Fibroblast of peridontal ligament (primary cell): ENCODE measurements at regions not wholly inside any gene's neighbourhood (a gene's known extent, or its start where the extent isn't known, plus 50 kb on each side); places are given as distances from the start of the nearest gene placed in this dataset.

Source experiments
- DNase-seq: peaks from one replicate; pipeline ENCODE4 v3.0.0-alpha.2; 2010; ENCODE audit errors: extremely low read depth

DNA sequence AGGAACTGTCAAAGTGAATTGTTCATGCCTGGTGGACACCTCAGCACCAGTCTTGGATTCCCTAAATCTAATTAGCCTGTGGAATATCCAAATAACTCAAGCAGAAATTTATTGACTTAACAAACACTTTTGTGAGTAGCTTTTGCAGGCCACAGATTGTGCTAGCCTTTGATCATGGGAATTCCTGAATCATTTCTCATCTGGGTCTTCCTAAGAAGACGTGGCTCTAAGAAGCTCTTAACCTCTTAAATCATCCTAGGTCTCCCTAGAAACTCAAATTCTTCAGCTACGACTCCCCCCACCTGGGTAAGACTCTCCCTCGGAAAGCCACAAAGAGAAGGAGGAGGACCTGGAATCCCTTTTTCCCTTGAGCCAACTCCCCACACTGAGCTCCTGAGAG is 53.8 kb upstream of the PSEN2 start:
- peak; percentile 41 for DNase-seq

- peak; percentile 74 for DNase-seq
Observed at GRCh38 chr1:226814751-226815537, 55.5 kb upstream of the PSEN2 start.

DNA sequence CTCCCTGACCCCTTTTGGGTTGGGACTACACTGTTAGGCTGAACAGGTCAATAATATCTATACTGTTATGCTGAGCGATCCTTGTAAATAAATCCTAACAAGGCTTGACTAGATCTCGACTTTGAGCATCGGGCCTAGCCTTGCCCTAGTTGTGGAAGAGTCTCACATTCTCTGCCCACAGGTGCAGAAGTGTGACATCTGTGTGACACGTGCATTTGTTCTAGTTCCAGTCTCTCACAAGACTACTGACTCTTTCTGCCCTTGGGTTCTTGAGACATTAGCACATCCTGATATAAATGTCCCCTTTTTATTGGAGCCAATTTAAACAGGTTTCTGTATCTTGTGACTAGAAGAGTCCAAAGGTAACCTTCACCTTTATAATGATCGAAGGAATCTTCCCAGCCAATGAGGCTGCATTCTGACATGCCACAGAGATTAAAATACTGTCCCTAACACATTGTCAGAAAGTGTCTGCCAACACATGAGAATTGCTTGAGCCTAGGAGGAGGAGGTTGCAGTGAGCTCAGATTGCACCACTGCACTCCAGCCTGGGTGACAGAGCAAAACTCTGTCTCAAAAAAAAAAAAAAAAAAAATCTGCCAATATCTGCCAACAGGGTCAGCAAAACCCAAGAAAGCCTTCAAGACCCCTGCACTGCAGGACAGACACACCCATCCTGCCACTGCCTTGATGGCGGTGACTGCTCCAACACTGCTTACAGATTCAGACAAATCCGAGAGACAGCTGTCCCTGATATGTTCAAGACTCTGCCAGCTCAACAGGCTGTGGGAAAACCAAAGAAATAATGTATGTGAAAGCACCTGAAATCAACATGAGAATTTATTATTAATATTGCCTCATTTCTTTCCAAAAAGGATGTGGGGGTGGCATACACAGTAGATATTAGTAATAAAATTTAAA is 56.5 kb upstream of the PSEN2 start:
- no peak for DNase-seq

GRCh38 chr1:226810681-226811080 is 59.7 kb upstream of the PSEN2 start:
- DNase-seq, result no peak

GRCh38 chr1:226809785-226810571 is 60.4 kb upstream of the PSEN2 start:
- DNase-seq, result peak; percentile 40

DNA sequence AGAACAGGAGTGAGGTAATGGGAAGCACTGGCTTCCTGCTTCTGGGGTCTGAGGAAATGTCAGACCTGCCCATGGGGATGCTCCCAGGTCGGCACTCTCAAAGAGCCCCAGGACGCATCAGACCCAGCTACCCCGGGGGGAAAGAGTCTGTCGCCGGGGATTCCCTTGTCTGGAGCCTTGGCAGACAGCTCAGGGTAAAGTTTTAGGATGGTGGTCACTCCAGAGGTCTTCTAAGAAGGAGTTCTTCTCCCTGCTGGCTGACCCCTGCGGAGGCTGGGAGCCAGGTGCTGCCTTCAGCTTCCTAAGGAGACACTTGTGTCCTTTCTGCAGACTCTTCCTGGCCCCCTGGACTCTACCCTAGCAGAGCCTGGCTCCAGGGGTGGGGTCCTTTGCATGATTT is 61.9 kb upstream of the PSEN2 start:
- no peak for DNase-seq

DNA sequence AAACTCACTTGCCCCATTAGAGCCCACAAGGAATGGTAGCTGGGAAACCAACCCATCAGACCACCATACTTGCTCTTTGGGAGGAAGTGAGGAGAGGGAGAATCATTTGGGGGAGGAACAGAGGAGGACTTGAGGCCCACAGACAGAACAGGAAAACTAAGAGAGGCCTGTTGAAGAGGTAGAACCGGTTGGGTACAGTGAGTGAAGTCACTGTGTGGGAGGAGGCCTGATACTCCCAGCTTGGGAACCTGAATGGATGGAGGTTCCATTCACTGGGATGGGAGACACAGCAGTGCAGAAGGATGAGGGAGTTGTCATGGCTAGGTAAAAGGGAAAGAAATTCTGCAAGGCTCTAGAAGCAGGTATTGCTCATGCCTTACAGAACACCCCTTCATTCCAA is 63.4 kb upstream of the PSEN2 start:
- DNase-seq, result no peak

GRCh38 chr1:226804907-226805759 is 65.3 kb upstream of the PSEN2 start:
- no peak for DNase-seq

- no peak for DNase-seq
Observed at GRCh38 chr1:226800763-226801380, 61.8 kb upstream of the ITPKB start.

GRCh38 chr1:226799634-226800281 is 60.7 kb upstream of the ITPKB start:
- DNase-seq, result no peak

DNA sequence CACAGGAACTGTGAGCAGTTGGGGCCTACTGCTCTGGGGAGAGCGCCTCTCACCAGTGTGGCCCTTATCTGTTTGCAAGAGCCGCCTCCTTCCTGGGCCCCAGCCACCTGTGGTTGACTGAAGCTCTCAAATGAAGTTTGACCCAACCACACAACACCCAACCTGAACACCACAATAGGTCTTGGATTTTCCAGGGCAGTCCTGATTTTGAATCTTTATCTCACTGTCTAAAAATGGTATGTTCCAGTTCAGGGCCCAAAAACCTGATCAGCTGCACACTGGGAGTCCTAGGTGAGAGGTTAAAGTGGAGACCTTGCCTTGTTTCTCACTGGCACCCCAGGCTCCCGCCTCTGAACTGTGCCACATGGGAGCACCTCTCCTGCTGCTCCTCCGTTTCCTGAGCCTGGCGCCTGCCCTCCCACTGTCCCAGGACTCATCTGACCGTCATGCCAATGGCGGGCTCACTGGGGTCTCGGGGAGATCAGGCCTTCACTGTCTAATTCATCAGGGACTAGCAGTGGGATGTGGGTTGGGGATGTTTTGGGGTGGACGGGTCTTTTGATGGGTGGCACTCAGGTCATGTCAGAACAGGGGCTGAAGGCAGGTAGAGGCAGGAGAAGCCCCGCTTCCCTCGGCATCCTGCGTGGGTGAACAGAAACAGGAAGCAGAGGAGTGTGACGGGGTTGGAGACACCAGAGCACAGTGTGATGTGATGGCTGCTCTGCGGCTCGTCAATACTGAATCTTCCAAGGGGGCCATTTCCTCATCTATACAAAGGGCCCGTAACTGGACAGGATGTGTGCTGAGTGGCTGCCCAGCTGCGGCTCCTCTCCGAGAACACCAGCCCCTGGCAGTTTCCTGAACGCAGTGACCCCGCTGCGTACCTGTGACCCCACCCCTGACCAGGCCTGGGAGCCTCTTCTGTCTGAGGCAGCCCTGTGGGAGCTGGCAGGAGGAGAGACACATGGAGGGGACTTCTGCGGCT is 59.6 kb upstream of the ITPKB start:
- no peak for DNase-seq

GRCh38 chr1:226797151-226797550 is 58.1 kb upstream of the ITPKB start:
- DNase-seq, result no peak

GRCh38 chr1:226793620-226794276 is 54.7 kb upstream of the ITPKB start:
- no peak for DNase-seq

GRCh38 chr1:226792368-226792767 is 53.3 kb upstream of the ITPKB start:
- no peak for DNase-seq

DNA sequence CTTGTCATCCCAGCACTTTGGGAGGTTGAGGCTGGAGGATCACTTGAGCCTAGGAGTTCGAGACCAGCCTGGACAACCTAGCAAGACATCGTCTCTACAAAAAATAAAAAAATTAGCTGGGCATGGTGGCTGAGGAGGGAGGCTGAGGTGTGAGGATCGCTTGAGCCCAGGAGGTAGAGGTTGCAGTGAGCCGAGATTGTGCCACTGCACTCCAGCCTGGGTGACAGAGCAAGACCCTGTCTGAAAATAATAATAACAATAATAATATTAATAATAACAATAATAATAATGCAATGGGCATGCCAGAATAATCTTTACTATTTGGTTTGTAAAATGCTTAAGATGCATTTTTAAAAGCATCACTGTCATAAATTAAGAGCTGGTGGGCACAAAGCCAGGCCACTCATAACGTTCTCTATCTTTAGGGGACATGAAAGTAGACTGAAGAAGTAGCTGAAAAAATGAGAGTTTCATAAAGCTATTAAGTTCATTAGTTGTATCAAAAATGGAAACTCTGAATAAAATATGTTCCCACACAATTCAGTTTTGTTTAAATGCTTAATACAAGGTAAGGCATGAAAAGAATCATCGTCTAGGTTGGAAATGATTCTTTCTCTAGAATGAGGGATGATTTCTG is 51.6 kb upstream of the ITPKB start:
- DNase-seq, result no peak

- DNase-seq, result no peak
Observed at GRCh38 chr1:226788965-226789364, 49.9 kb upstream of the ITPKB start.
